ENCODE measurements at regions not wholly inside any gene's neighbourhood (a gene's known extent, or its start where the extent isn't known, plus 50 kb on each side); places are given as distances from the start of the nearest gene placed in this dataset.

DNA sequence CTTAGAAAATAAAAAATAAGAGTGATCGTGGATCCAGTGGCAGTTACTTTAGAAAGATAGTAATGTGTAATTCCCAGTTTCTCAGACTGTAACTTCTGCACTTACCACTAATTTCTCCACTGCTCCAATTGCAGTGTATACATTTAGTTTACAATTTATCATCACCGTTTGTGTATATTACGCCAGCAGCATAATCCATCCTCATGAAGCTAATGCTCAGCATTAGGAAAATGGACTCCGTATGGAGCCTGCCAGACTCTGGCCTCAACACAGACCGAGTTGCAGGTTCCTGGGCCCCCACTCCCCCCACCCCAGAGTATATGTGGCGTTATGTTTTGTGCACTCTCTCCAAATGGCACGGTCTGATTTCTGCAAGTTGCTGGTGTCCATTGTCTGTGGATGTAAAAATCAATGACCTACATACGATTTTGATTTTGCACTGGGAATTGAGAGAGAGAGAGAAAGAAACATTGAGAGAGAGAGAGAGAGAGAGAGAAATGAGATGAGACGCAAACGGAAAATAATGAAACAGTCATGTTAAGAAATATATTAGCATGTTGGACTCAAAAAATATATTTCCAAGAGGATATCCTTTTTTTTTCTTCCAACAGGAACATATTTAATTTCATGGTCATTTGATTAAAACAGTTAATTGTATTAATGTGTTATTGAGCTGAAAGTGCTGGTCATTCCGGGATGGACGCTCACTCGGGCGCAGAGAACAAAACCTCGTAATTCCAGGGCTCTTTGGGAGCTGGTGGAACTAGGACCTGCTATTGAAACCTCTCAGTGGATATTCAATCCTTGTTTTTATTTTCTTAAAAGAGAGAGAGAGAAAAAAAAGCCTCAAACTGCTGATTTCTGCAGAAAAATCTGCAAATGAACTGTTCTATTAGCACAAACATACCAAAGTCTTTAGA is 278.8 kb downstream of the TSHZ3 start:
- intact Hi-C loops (cut with micrococcal nuclease): no loop called here
- CTCF ChIA-PET: no interaction called here
- H3K4me1 Mint-ChIP-seq (ENCODE audit: low read depth): no peaks in the 10 kb centered on the region

GRCh38 chr19:31068268-31068667 is 281.0 kb downstream of the TSHZ3 start:
- Mint-ChIP-seq H3K4me3 (no peak overlapping the region), H3K27ac (no peak overlapping the region), H3K4me1 (ENCODE audit: low read depth) (no peaks in the 10 kb centered on the region), H3K36me3 (ENCODE audit: low read depth) (no peaks in the 10 kb centered on the region), H3K27me3 (ENCODE audit: low read depth) (peaks cover 26% of the 10 kb centered on the region), H3K9me3 (no peaks in the 10 kb centered on the region)
- DNase-seq: no peak
- CTCF ChIA-PET: no interaction called here
- intact Hi-C loops (cut with micrococcal nuclease): no loop called here

More for the DNA sequence above, 278.8 kb downstream of the TSHZ3 start:
- H3K27me3 Mint-ChIP-seq (ENCODE audit: low read depth): peaks cover 40% of the 10 kb centered on the region
- no peaks in the 10 kb centered on the region for H3K9me3 Mint-ChIP-seq
- no peaks in the 10 kb centered on the region for H3K36me3 Mint-ChIP-seq (ENCODE audit: low read depth)
- H3K4me3 Mint-ChIP-seq: no peak overlapping the region
- H3K27ac Mint-ChIP-seq: no peak overlapping the region
- no peak for DNase-seq

- H3K9me3 Mint-ChIP-seq: peaks cover 4% of the 10 kb centered on the region
- H3K27ac Mint-ChIP-seq: no peak overlapping the region
- H3K4me3 Mint-ChIP-seq: no peak overlapping the region
- no peaks in the 10 kb centered on the region for H3K4me1 Mint-ChIP-seq (ENCODE audit: low read depth)
- intact Hi-C loops (cut with micrococcal nuclease): no loop called here
- CTCF ChIA-PET: no interaction called here
- H3K36me3 Mint-ChIP-seq (ENCODE audit: low read depth): no peaks in the 10 kb centered on the region
- DNase-seq: no peak
- H3K27me3 Mint-ChIP-seq (ENCODE audit: low read depth): peaks cover 14% of the 10 kb centered on the region
Measured at GRCh38 chr19:31066385-31066784, 282.9 kb downstream of the TSHZ3 start.

DNA sequence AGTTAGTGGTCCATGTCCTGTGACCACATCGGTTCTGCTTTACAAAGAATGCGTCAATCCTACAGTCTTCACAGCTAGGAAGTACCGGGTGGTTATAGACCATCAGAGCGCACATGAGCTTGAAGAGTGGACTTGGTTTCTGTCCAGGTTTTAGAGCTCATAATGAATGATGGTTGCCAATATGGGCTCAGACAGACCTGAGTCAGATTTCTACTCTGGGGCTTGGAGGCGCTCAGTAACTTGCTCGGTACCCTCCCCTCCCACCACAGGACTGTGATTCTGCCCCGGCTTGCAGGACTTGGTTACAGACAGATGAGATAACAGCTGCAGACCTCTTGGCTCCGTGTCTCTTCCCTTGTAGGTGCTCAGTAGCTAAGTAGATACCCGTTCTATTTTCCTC is 284.7 kb downstream of the TSHZ3 start:
- Mint-ChIP-seq H3K4me3 (no peak overlapping the region), H3K36me3 (ENCODE audit: low read depth) (no peaks in the 10 kb centered on the region), H3K4me1 (ENCODE audit: low read depth) (no peaks in the 10 kb centered on the region), H3K27me3 (ENCODE audit: low read depth) (peaks cover 8% of the 10 kb centered on the region), H3K27ac (no peak overlapping the region), H3K9me3 (peaks cover 14% of the 10 kb centered on the region)
- CTCF ChIA-PET: interaction anchor here (1.1 kb wide), 1 partner anchor 10 kb away, joined by 3 read pairs; no protein-coding TSS in a partner anchor
- intact Hi-C loops (cut with micrococcal nuclease): no loop called here
- no peak for DNase-seq

DNA sequence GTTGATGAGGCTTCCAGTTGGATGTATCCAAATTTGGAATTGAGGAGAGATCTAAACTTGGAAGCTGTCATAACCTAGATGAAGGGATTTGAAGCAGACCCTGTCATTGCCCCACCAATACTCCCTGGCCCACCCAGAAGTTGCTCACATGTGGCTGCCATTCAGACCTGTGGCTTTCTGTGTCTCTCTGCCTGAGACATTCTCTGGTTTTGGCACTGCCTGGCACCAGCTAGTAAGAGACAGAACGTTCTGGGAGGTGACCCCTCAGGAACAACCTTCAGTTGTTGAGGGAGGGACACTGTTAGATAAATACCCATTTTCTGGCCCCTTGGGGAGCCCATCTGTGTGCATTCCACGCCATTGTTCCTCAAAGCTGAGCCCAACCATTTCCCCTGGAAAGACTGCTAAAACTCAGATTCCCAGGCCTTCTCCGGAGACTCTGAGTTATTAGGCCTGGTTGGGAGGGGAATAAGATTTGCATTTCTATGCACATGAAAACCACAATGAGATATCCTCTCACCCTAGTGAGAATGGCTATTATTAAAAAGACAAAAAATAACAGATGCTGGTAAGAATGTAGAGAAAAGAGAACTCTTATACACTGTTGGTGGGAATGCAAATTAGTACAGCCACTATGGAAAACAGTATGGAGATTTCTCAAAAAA is 290.4 kb downstream of the TSHZ3 start:
- no peak overlapping the region for H3K27ac Mint-ChIP-seq
- intact Hi-C loops (cut with micrococcal nuclease): no loop called here
- no peaks in the 10 kb centered on the region for H3K4me1 Mint-ChIP-seq (ENCODE audit: low read depth)
- CTCF ChIA-PET: no interaction called here
- peaks cover 15% of the 10 kb centered on the region for H3K27me3 Mint-ChIP-seq (ENCODE audit: low read depth)
- no peak for DNase-seq
- H3K36me3 Mint-ChIP-seq (ENCODE audit: low read depth): no peaks in the 10 kb centered on the region
- H3K4me3 Mint-ChIP-seq: no peak overlapping the region
- peaks cover 14% of the 10 kb centered on the region for H3K9me3 Mint-ChIP-seq

DNA sequence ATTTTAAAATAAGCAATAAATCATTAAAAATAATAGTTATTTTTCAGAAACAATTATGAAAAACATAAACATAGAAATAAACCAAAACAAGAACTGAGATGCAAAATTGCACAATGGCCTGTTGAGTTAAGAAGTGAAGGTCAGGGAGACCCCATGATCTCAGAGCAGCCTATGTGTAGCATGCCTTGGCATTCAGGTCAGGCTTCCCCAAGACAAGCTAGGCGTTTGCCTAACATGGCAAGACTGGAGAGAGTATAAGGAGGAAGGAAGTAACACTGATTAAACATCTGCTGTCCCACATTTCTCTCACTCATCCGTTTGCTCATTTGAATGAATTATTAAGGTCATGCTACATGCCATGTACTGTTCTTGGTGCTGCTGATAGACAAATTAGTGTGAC is 291.8 kb downstream of the TSHZ3 start:
- no peaks in the 10 kb centered on the region for H3K4me1 Mint-ChIP-seq (ENCODE audit: low read depth)
- H3K36me3 Mint-ChIP-seq (ENCODE audit: low read depth): no peaks in the 10 kb centered on the region
- no peak for DNase-seq
- H3K27me3 Mint-ChIP-seq (ENCODE audit: low read depth): peaks cover 23% of the 10 kb centered on the region
- CTCF ChIA-PET: interaction anchor here (0.6 kb wide), 1 partner anchor 1331 kb away, joined by 4 read pairs; no protein-coding TSS in a partner anchor
- no peak overlapping the region for H3K4me3 Mint-ChIP-seq
- intact Hi-C loops (cut with micrococcal nuclease): no loop called here
- peaks cover 11% of the 10 kb centered on the region for H3K9me3 Mint-ChIP-seq
- H3K27ac Mint-ChIP-seq: no peak overlapping the region

GRCh38 chr19:31055454-31055853 is 293.8 kb downstream of the TSHZ3 start:
- no peak for DNase-seq
- Mint-ChIP-seq H3K4me1 (ENCODE audit: low read depth) (no peaks in the 10 kb centered on the region), H3K27ac (no peak overlapping the region), H3K36me3 (ENCODE audit: low read depth) (no peaks in the 10 kb centered on the region), H3K27me3 (ENCODE audit: low read depth) (peaks cover 21% of the 10 kb centered on the region), H3K9me3 (peaks cover 3% of the 10 kb centered on the region), H3K4me3 (no peak overlapping the region)
- CTCF ChIA-PET: interaction anchor here (0.6 to 2.2 kb wide), 7 partner anchors 9 to 1182 kb away, joined by 3 to 8 read pairs (median 4); no protein-coding TSS in a partner anchor
- intact Hi-C loops (cut with micrococcal nuclease): no loop called here

- CTCF ChIA-PET: interaction anchor here (0.6 to 2.2 kb wide), 8 partner anchors 10 to 1201 kb away, joined by 3 to 8 read pairs (median 3); no protein-coding TSS in a partner anchor
- Mint-ChIP-seq H3K36me3 (ENCODE audit: low read depth) (no peaks in the 10 kb centered on the region), H3K27me3 (ENCODE audit: low read depth) (peaks cover 21% of the 10 kb centered on the region), H3K4me3 (no peak overlapping the region), H3K9me3 (no peaks in the 10 kb centered on the region), H3K27ac (no peak overlapping the region), H3K4me1 (ENCODE audit: low read depth) (no peaks in the 10 kb centered on the region)
- intact Hi-C loops (cut with micrococcal nuclease): loop anchor here (1.0 to 5.0 kb wide), 2 partner anchors 288 to 303 kb away; no protein-coding TSS in a partner anchor
- DNase-seq: peak; percentile 62
Measured at GRCh38 chr19:31054430-31054829, 294.8 kb downstream of the TSHZ3 start.

DNA sequence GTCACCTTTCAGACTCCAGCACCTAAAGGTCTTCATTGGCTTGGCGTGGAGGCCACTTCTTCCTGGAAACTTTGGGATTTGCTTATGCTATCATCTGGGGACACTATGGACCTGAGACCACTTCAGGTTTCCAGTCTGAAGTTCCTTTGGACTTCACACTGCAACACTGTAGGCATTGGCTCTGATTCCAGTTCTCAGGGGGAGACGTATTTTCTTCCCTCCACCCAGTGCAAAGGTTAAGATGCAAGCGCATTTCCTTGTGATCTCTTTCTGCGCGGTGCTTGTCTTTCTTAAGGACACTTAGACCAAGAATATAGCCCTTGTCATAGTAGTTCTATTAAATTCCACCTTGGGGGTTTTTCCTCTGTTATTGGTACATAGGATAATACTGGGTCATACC is 299.8 kb downstream of the TSHZ3 start:
- Mint-ChIP-seq H3K4me3 (no peak overlapping the region), H3K9me3 (no peaks in the 10 kb centered on the region), H3K27ac (no peak overlapping the region), H3K4me1 (ENCODE audit: low read depth) (no peaks in the 10 kb centered on the region), H3K36me3 (ENCODE audit: low read depth) (no peaks in the 10 kb centered on the region), H3K27me3 (ENCODE audit: low read depth) (peaks cover 9% of the 10 kb centered on the region)
- CTCF ChIA-PET: no interaction called here
- intact Hi-C loops (cut with micrococcal nuclease): loop anchor here (5.0 kb wide), 1 partner anchor 1173 kb away; no protein-coding TSS in a partner anchor
- no peak for DNase-seq

DNA sequence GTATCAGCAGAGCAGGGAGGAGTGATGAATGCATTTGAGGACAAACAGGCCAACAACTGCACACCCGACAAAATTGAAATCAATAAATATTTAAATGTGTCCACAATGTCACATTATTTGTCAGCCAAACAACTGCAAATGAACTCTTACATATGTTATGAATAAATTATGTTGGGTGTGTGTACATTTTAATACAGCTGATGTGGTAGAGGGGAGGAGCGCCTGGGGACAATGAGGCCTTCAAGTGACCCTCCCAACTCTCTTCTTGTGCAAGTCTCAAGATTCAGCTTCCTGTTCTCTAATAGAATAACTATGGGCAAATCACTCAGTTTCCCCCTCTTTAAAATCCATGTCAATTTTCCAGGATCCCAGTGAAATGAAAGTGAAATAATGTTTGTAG is 303.2 kb downstream of the TSHZ3 start:
- intact Hi-C loops (cut with micrococcal nuclease): loop anchor here (5.0 kb wide), 1 partner anchor 1176 kb away; no protein-coding TSS in a partner anchor
- DNase-seq: no peak
- Mint-ChIP-seq H3K27ac (no peak overlapping the region), H3K27me3 (ENCODE audit: low read depth) (peaks cover 4% of the 10 kb centered on the region), H3K36me3 (ENCODE audit: low read depth) (no peaks in the 10 kb centered on the region), H3K9me3 (no peaks in the 10 kb centered on the region), H3K4me3 (no peak overlapping the region), H3K4me1 (ENCODE audit: low read depth) (no peaks in the 10 kb centered on the region)
- CTCF ChIA-PET: no interaction called here

DNA sequence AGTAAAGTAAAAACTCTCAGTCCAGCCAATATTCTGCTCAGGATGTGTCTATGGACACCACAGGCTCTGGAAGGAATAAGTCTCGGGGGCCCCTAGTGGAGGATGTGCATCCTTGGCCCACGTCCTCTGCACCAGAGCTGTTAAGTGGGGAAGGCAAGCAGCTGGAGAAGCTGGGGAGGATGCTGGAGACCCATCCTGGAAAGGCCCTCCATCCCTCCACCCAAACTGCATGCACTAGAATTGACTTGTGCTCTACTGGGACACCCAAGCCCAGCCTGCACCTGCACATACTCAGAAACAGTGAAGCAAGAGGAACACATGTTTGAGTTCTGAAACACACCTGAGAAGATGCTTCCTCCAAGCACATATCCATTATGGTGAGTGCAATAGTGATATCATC is 307.8 kb downstream of the TSHZ3 start:
- peaks cover 15% of the 10 kb centered on the region for H3K27me3 Mint-ChIP-seq (ENCODE audit: low read depth)
- no peaks in the 10 kb centered on the region for H3K36me3 Mint-ChIP-seq (ENCODE audit: low read depth)
- H3K4me1 Mint-ChIP-seq (ENCODE audit: low read depth): no peaks in the 10 kb centered on the region
- CTCF ChIA-PET: no interaction called here
- intact Hi-C loops (cut with micrococcal nuclease): no loop called here
- no peak for DNase-seq
- no peak overlapping the region for H3K4me3 Mint-ChIP-seq
- H3K27ac Mint-ChIP-seq: no peak overlapping the region
- H3K9me3 Mint-ChIP-seq: no peaks in the 10 kb centered on the region

GRCh38 chr19:31039151-31039550 is 310.1 kb downstream of the TSHZ3 start:
- Mint-ChIP-seq H3K4me1 (ENCODE audit: low read depth) (no peaks in the 10 kb centered on the region), H3K27ac (no peak overlapping the region), H3K4me3 (no peak overlapping the region), H3K36me3 (ENCODE audit: low read depth) (no peaks in the 10 kb centered on the region), H3K9me3 (peaks cover 2% of the 10 kb centered on the region), H3K27me3 (ENCODE audit: low read depth) (peaks cover 15% of the 10 kb centered on the region)
- CTCF ChIA-PET: no interaction called here
- intact Hi-C loops (cut with micrococcal nuclease): no loop called here
- DNase-seq: no peak
